Right lobe of liver (tissue), 4 donors: ENCODE measurements at regions not wholly inside any gene's neighbourhood (a gene's known extent, or its start where the extent isn't known, plus 50 kb on each side); places are given as distances from the start of the nearest gene placed in this dataset.

Experiments used
- CTCF ChIP-seq, 4 donors: fragments of 200-600 bp in 3 of 4; fragments of 450-650 bp in 1 of 4; IDR thresholded peaks; one replicate each; pipeline versions ENCODE4 v1.5.1 to v1.8.0; 2016 to 2022; ENCODE audit warnings: antibody characterized with exemption in 4 of 4, mild to moderate bottlenecking in 2 of 4
- POLR2A ChIP-seq: fragments of 450-650 bp; IDR thresholded peaks from one replicate; pipeline ENCODE4 v1.6.1; 2017; ENCODE audit warnings: antibody characterized with exemption, mild to moderate bottlenecking
- donor health status: DM: no; HTN: no; CAD: no.
- donor health status: DM: no; HTN: no; CAD: no.
- donor health status: DM: no; HTN: yes; CAD: no.

GRCh38 chr6:37089783-37090182, 80.2 kb upstream of the PIM1 start:
- no peak for TF ChIP-seq CTCF (IDR thresholded peaks at IDR 0.05)
- no peak for TF ChIP-seq POLR2A
